ENCODE measurements at regions not wholly inside any gene's neighbourhood (a gene's known extent, or its start where the extent isn't known, plus 50 kb on each side); places are given as distances from the start of the nearest gene placed in this dataset.
A peak's percentile ranks its signal among the peaks of the same experiment; 100 is the strongest.

DNA sequence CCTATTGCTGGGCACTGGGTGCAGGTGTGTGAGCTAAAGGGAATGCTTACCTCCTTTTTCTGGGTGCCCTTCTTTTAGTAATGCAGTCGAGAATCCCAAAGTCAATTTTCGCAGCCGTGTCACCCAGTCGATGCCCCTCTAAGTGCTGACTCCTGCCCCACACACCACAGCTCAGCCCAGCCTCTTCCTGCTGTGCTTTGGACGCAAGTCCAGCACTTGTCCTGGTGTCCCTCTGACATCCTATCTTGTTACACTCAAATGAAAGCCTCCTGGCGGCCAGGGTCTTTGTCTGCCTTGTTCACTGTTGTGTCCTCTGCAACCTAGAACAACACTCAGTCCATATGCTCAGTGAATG is 58.5 kb upstream of the RUNX3 start:
- Mint-ChIP-seq H3K27me3 (peaks cover 47% of the 10 kb centered on the region), H3K36me3 (ENCODE audit: low read depth) (no peaks in the 10 kb centered on the region), H3K4me3 (no peak overlapping the region), H3K27ac (peak overlapping the region; percentile 75), H3K4me1 (ENCODE audit: low read depth) (peaks cover 76% of the 10 kb centered on the region), H3K9me3 (no peaks in the 10 kb centered on the region)
- intact Hi-C loops (cut with micrococcal nuclease) = no loop called here

DNA sequence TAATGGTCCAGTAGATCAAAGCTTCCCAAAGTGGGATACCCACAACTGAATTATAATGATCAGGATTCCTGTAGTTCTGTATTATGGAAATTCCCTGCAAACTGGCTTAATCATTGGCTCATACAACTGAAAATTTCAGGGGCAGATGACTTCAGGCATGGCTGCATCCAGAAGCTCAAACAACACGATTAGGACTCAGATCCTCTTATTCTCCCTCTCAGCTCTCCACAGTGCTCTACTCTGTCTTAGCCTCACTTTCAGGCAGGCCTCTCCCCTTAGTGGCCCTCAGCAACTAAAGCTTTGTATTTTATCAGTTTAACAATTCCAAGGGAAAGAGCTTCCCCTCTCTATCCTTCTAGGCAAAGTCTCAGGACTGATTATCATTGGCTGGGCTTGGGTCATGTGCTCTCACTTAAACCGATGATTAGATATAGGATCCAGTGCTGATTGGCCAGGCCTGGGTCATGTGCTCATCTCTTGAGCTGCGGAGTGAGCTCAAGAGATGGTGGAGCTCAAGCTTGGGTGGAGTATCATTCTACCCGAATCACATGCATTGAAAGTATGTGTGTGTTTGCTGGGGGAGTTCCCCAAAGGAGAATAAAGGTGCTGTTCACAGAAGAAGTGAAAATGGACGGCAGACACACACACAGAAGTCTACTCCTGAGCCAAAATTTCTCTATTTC is 57.9 kb upstream of the RUNX3 start:
- intact Hi-C loops (cut with micrococcal nuclease) = no loop called here
- Mint-ChIP-seq H3K27me3 (peaks cover 50% of the 10 kb centered on the region), H3K27ac (peak overlapping the region; percentile 75), H3K9me3 (no peaks in the 10 kb centered on the region), H3K4me1 (ENCODE audit: low read depth) (peaks cover 76% of the 10 kb centered on the region), H3K4me3 (no peak overlapping the region), H3K36me3 (ENCODE audit: low read depth) (no peaks in the 10 kb centered on the region)

DNA sequence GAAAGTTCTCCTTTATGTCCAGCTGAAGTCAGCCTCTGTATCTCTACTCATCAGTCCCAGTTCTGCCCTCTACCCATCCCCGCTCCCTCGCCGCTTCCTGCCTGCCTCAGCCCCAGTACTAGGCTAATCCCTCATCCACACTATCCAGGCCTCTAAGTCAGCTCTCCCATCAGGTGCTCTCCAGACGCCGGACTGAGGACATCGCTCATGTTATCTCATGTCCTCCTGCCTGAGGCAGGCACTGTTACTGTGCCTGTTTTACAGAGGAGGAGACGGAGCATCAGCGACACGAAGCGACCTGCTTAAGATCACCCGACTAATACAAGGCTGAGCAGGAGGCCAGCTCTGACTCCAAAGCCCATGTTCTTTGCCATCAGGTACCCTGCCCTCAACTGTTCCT is 57.3 kb upstream of the RUNX3 start:
- Mint-ChIP-seq H3K36me3 (ENCODE audit: low read depth) (no peaks in the 10 kb centered on the region), H3K4me3 (no peak overlapping the region), H3K27ac (peak overlapping the region; percentile 75), H3K9me3 (no peaks in the 10 kb centered on the region), H3K27me3 (peaks cover 49% of the 10 kb centered on the region), H3K4me1 (ENCODE audit: low read depth) (peaks cover 70% of the 10 kb centered on the region)
- intact Hi-C loops (cut with micrococcal nuclease) = no loop called here

- no peak overlapping the region for H3K4me3 Mint-ChIP-seq
- H3K27ac Mint-ChIP-seq = peak overlapping the region; percentile 75
- H3K9me3 Mint-ChIP-seq = no peaks in the 10 kb centered on the region
- H3K36me3 Mint-ChIP-seq (ENCODE audit: low read depth) = no peaks in the 10 kb centered on the region
- peaks cover 51% of the 10 kb centered on the region for H3K27me3 Mint-ChIP-seq
- intact Hi-C loops (cut with micrococcal nuclease) = no loop called here
- peaks cover 61% of the 10 kb centered on the region for H3K4me1 Mint-ChIP-seq (ENCODE audit: low read depth)
Measured at GRCh38 chr1:24986372-24986965, 56.4 kb upstream of the RUNX3 start.

DNA sequence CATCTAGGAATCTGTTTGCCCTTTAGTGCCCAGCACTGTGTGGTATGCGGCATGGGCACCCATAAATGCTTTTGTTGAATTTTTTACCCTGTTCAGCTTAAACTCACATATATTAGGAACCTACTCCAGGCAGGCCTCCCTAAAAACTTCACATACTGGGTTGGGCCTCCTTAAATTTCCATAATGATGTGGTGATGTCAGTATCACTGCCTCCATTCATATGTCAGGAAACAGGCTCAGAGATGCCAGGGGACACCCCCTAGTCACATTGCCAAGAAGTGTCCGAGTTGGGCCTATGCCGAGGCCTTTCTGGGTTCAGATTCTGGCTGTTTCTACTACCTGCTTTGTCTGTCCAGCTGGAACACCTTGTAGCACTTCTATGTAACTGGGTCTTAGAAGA is 55.7 kb upstream of the RUNX3 start:
- peaks cover 46% of the 10 kb centered on the region for H3K27me3 Mint-ChIP-seq
- H3K9me3 Mint-ChIP-seq = no peaks in the 10 kb centered on the region
- intact Hi-C loops (cut with micrococcal nuclease) = no loop called here
- H3K36me3 Mint-ChIP-seq (ENCODE audit: low read depth) = no peaks in the 10 kb centered on the region
- peak overlapping the region; percentile 75 for H3K27ac Mint-ChIP-seq
- H3K4me3 Mint-ChIP-seq = no peak overlapping the region
- H3K4me1 Mint-ChIP-seq (ENCODE audit: low read depth) = peaks cover 53% of the 10 kb centered on the region

- peaks cover 40% of the 10 kb centered on the region for H3K27me3 Mint-ChIP-seq
- H3K4me3 Mint-ChIP-seq = no peak overlapping the region
- H3K4me1 Mint-ChIP-seq (ENCODE audit: low read depth) = peaks cover 47% of the 10 kb centered on the region
- no peaks in the 10 kb centered on the region for H3K9me3 Mint-ChIP-seq
- intact Hi-C loops (cut with micrococcal nuclease) = no loop called here
- no peaks in the 10 kb centered on the region for H3K36me3 Mint-ChIP-seq (ENCODE audit: low read depth)
- peak overlapping the region; percentile 75 for H3K27ac Mint-ChIP-seq
Measured at GRCh38 chr1:24984800-24985522, 54.9 kb upstream of the RUNX3 start.

DNA sequence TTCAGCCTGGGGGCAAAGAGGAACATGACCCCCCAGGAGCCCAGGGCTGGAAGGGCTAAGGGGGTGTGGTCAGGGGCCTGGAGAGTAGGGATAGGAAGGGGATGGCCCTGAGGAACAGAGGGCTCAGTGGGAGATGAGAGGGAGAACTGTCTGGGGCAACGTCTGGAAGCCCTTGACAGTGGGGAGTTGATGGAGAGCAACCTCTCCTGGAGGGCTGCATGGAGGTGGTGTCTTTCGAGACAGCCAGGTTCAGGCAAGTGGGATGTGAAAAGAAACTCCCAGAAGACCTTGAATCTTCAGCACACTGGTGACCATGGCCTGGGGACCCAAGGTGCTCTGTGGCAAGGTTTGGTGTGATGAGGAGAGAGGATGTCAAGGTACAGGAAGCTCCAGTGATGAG is 54.2 kb upstream of the RUNX3 start:
- no peaks in the 10 kb centered on the region for H3K36me3 Mint-ChIP-seq (ENCODE audit: low read depth)
- peaks cover 35% of the 10 kb centered on the region for H3K27me3 Mint-ChIP-seq
- H3K9me3 Mint-ChIP-seq = no peaks in the 10 kb centered on the region
- peak overlapping the region; percentile 17 for H3K27ac Mint-ChIP-seq
- intact Hi-C loops (cut with micrococcal nuclease) = no loop called here
- H3K4me1 Mint-ChIP-seq (ENCODE audit: low read depth) = peaks cover 47% of the 10 kb centered on the region
- H3K4me3 Mint-ChIP-seq = no peak overlapping the region

DNA sequence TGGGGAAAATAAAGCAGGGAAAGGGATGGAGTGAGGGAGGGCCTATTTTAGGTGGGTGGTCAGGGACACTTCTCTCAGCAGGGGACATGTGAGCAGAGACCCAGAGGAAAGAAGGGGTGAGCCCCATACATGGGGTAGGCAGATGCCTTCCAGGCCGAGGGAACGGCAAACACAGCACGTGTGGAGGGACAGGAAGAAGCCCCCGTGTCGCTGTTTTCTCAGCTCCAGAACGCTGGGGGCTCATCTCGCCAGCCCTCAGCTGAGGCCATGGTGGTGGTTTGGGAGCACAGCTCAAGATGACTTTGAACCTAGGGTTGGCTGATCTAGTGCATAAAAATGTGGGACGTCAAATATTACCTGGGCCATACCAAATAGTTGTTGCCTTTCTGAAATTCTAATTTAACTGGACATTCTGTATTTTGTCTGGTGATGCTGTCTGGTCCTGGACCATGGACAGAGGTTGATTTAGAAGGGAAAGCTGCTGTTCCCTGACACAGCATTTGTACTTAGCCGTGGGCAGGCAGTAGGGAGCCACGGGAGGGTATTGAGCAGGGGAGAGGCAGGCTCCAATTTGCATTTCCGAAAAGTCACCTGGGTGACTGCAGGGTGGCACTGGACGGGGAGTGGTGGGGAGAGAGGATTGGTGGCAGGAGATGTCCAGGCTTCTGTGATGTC is 53.1 kb upstream of the RUNX3 start:
- intact Hi-C loops (cut with micrococcal nuclease) = no loop called here
- peaks cover 25% of the 10 kb centered on the region for H3K27me3 Mint-ChIP-seq
- no peak overlapping the region for H3K4me3 Mint-ChIP-seq
- peak overlapping the region; percentile 17 for H3K27ac Mint-ChIP-seq
- peaks cover 47% of the 10 kb centered on the region for H3K4me1 Mint-ChIP-seq (ENCODE audit: low read depth)
- H3K9me3 Mint-ChIP-seq = no peaks in the 10 kb centered on the region
- no peaks in the 10 kb centered on the region for H3K36me3 Mint-ChIP-seq (ENCODE audit: low read depth)

DNA sequence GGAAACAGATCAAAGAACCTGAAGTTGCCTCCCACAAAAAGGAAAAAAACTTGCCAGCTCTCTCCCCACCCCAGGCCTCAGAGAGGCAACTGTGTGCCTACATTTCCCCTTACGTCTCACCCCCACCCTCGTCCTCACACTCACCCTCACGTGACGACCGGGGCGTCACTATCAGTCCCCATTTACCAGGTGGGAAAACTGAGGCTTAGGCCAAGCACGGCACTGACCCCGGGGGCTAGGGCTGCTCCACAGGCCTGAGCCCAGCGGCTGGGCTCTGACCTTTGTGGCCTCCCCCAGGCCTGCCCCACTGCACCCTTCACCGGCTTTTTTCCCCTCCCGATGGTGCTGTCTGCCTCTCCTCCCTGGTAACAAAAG is 51.5 kb upstream of the RUNX3 start:
- peak overlapping the region; percentile 18 for H3K27ac Mint-ChIP-seq
- H3K4me3 Mint-ChIP-seq = no peak overlapping the region
- H3K36me3 Mint-ChIP-seq (ENCODE audit: low read depth) = no peaks in the 10 kb centered on the region
- peaks cover 6% of the 10 kb centered on the region for H3K9me3 Mint-ChIP-seq
- peaks cover 26% of the 10 kb centered on the region for H3K27me3 Mint-ChIP-seq
- intact Hi-C loops (cut with micrococcal nuclease) = no loop called here
- H3K4me1 Mint-ChIP-seq (ENCODE audit: low read depth) = peaks cover 38% of the 10 kb centered on the region

GRCh38 chr1:24980836-24981630 is 51.0 kb upstream of the RUNX3 start:
- intact Hi-C loops (cut with micrococcal nuclease) = no loop called here
- Mint-ChIP-seq H3K9me3 (peaks cover 12% of the 10 kb centered on the region), H3K4me1 (ENCODE audit: low read depth) (peaks cover 33% of the 10 kb centered on the region), H3K4me3 (no peak overlapping the region), H3K27ac (peak overlapping the region; percentile 18), H3K36me3 (ENCODE audit: low read depth) (no peaks in the 10 kb centered on the region), H3K27me3 (peaks cover 27% of the 10 kb centered on the region)
